ENCODE measurements at regions not wholly inside any gene's neighbourhood (a gene's known extent, or its start where the extent isn't known, plus 50 kb on each side); places are given as distances from the start of the nearest gene placed in this dataset.

DNA sequence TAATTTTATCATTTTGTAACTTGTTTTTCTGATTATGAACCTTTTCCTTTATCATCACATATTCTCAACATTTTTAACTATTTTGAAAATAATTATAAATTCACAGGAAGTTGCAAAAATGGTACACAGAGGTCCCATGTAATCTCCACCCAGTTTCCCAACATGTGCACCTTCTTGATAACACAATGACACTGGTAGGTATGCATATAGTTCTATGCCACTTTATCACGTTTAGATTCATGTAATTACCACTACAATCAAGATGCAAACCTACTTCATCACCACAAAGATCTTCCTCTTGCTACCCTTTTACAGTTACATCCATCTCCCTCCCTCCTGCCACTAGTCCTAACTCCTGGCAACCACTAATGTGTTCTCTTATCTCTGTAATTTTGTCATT lies 413.9 kb downstream of the SHQ1 start:
- H3K4me3 ChIP-seq (ENCODE audit: low read depth, low read length) = no peak overlapping the region
- TF ChIP-seq, protein P1, sequence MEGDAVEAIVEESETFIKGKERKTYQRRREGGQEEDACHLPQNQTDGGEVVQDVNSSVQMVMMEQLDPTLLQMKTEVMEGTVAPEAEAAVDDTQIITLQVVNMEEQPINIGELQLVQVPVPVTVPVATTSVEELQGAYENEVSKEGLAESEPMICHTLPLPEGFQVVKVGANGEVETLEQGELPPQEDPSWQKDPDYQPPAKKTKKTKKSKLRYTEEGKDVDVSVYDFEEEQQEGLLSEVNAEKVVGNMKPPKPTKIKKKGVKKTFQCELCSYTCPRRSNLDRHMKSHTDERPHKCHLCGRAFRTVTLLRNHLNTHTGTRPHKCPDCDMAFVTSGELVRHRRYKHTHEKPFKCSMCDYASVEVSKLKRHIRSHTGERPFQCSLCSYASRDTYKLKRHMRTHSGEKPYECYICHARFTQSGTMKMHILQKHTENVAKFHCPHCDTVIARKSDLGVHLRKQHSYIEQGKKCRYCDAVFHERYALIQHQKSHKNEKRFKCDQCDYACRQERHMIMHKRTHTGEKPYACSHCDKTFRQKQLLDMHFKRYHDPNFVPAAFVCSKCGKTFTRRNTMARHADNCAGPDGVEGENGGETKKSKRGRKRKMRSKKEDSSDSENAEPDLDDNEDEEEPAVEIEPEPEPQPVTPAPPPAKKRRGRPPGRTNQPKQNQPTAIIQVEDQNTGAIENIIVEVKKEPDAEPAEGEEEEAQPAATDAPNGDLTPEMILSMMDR (IDR thresholded peaks at IDR 0.05; ENCODE audit: low read depth, low read length, missing control alignments) = no peak
- no peak for DNase-seq (ENCODE audit: low read depth)
- in situ Hi-C loops (cut with HindIII; ENCODE audit: low sequenced_read_pairs) = no loop called here

DNA sequence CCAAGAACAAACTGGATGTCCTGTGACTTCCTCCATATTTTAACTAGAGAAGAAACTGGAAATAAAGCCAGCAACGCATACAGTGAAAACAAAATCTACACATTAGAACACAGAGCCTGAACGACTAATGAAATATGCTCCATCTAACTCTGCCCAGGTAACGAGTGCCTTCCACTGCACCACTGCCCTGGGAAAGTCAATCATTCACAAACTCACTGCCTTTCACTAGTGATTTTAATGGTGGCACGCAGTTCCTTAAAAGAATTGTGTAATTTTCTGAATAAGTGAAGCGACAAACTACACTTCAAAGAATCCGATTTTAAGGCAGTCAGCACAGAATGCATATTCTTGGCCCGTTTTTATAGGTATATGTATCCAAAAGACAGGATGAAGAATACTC lies 416.0 kb downstream of the SHQ1 start:
- in situ Hi-C loops (cut with HindIII; ENCODE audit: low sequenced_read_pairs) = no loop called here
- H3K4me3 ChIP-seq (ENCODE audit: low read depth, low read length) = no peak overlapping the region
- TF ChIP-seq, protein P1 (IDR thresholded peaks at IDR 0.05; ENCODE audit: low read depth, low read length, missing control alignments) = no peak
- no peak for DNase-seq (ENCODE audit: low read depth)

DNA sequence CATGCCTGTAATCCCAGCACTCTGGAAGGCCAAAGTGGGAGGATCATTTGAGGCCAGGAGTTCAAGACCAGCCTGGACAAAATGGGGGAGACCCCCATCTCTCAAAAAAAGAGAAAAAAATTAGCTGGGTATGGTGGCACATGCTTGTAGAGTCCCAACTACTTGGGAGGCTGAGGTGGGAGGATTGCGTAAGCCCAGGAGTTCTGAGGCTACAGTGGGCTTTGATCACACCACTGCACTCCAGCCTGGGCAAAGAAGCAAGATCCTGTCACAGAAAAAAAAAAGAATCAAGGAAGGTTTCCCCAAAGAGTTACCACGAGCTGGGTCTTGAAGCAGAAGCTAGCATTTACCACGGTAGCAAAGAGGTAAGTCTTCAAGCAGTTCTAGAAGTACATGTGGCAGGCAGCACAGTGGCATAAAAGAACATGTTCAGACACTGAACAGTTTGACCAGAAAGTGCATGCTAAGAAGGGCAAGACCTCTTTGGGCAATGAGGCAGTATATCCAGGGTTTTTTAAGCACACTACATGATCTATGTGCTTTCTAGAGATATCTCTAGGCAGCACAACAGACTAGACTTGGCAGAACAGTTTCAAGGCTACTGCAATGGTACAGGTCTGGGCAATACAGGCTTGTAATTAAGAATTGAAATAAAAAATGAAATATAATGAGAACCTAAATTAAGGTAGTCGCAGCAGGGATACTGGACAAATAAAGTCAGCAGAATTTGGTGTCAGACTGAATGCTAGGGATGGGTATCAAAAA lies 418.5 kb downstream of the SHQ1 start:
- in situ Hi-C loops (cut with HindIII; ENCODE audit: low sequenced_read_pairs) = no loop called here
- TF ChIP-seq, protein P1 (IDR thresholded peaks at IDR 0.05; ENCODE audit: low read depth, low read length, missing control alignments) = no peak

DNA sequence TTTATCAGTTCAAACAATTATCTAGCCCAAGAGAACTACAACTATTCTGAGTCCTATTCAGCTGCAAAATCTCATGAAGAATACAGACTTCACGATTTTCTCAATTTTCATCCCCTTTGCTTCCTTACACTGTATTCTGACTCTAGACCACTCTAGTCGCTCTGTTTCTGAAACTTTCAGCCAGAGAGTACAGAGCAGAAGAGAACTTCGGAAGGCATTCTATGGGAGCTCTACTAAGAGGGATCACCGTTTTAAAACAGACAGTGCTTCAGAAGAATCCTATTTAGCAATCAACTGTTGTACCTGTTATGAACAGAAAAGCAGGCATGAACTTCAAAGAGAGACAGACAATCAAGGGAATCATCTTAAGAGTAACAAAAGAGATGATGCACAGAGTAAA lies 419.4 kb downstream of the SHQ1 start:
- in situ Hi-C loops (cut with HindIII; ENCODE audit: low sequenced_read_pairs) = no loop called here
- TF ChIP-seq, protein P1 (IDR thresholded peaks at IDR 0.05; ENCODE audit: low read depth, low read length, missing control alignments) = no peak
- no peak overlapping the region for H3K4me3 ChIP-seq (ENCODE audit: low read depth, low read length)
- DNase-seq (ENCODE audit: low read depth) = no peak

More for the DNA sequence above, 418.5 kb downstream of the SHQ1 start:
- DNase-seq (ENCODE audit: low read depth) = no peak
- H3K4me3 ChIP-seq (ENCODE audit: low read depth, low read length) = no peak overlapping the region

DNA sequence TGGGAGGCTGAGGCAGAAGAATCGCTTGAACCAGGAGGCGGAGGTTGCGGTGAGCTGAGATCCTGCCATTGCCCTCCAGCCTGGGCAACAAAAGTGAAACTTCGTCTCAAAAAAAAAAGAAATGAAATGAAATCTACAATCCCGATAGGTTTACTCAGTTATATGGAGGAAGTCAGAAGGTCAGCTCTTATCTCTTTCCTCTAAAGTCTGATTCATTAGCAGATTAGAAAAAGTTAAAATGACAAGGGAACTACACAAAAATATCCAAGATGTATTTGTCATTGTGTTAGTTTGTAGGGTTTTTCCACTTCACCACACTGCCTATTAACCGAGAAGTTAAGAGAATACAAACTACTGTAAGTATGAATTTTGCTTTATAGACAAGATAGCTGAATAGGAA lies 420.6 kb downstream of the SHQ1 start:
- H3K4me3 ChIP-seq (ENCODE audit: low read depth, low read length) = no peak overlapping the region
- in situ Hi-C loops (cut with HindIII; ENCODE audit: low sequenced_read_pairs) = no loop called here
- TF ChIP-seq, protein P1 (IDR thresholded peaks at IDR 0.05; ENCODE audit: low read depth, low read length, missing control alignments) = no peak
- DNase-seq (ENCODE audit: low read depth) = no peak

DNA sequence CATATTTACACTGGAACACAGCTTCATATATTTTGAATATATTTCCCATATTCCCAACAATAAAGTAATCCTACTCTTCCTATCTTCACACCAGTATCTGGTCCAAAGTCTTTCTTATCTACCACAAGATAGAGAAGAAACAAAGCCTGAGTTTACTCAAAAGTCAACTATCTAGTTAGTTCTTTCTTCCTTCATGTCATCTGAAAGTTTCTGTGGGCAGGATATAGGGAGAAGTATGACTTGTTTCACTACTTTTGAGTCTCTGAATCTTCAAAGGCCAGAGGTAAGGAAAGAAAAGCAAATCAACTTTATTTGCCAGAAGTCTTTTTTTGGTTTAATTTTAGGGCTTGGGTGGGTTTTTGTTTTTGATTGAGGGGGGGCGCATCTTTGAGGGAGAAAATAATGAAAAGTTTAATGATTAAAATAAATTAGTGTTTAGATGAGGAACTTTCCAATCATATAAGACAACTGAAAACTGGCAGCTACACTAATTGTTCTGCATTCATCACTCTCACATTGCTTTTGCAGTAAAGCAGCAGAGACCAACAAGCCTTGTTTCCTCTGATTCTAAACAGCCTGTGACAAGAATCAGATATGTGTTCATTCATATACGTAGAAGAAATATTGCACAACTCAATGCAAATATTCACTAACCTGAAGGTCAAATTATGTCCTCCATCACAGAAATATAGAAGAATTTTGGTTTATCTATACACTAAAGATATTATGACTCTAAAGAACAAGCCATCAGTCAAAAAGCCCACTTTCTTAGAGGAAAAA lies 421.4 kb downstream of the SHQ1 start:
- in situ Hi-C loops (cut with HindIII; ENCODE audit: low sequenced_read_pairs) = no loop called here
- no peak overlapping the region for H3K4me3 ChIP-seq (ENCODE audit: low read depth, low read length)
- DNase-seq (ENCODE audit: low read depth) = no peak
- TF ChIP-seq, protein P1 (IDR thresholded peaks at IDR 0.05; ENCODE audit: low read depth, low read length, missing control alignments) = no peak
